ENCODE measurements at regions not wholly inside any gene's neighbourhood (a gene's known extent, or its start where the extent isn't known, plus 50 kb on each side); places are given as distances from the start of the nearest gene placed in this dataset.

GRCh38 chr15:77710637-77711036, 77.9 kb upstream of the LINGO1 start:
- Histone ChIP-seq H3K4me2 (ENCODE audit: low read depth, low read length) (no peak overlapping the region), H3K79me2 (ENCODE audit: low read length) (no peaks in the 10 kb centered on the region), H3K4me1 (ENCODE audit: low read length) (no peaks in the 10 kb centered on the region), H3K4me3 (ENCODE audit: low read length) (no peak overlapping the region), H3K36me3 (replicated peaks; ENCODE audit: insufficient read depth, low read length) (no peaks in the 10 kb centered on the region), H4K20me1 (ENCODE audit: insufficient read depth, low read length) (no peaks in the 10 kb centered on the region), H3K27ac (ENCODE audit: low read length) (no peak overlapping the region), H3K27me3 (replicated peaks; ENCODE audit: insufficient read depth, low read length) (peaks cover 65% of the 10 kb centered on the region), H3F3A (ENCODE audit: insufficient read depth, low read length) (no peaks in the 10 kb centered on the region), H3K9me3 (replicated peaks; ENCODE audit: insufficient read depth, low read length) (no peaks in the 10 kb centered on the region), H3K9ac (ENCODE audit: low read length) (no peak overlapping the region), H2AFZ (ENCODE audit: low read length) (no peak overlapping the region), H3K9me2 (replicated peaks; ENCODE audit: insufficient read depth, low read length) (no peaks in the 10 kb centered on the region)
- no peak for DNase-seq
- no peak for TF ChIP-seq CTCF (IDR thresholded peaks at IDR 0.05; ENCODE audit: low read length)

DNA sequence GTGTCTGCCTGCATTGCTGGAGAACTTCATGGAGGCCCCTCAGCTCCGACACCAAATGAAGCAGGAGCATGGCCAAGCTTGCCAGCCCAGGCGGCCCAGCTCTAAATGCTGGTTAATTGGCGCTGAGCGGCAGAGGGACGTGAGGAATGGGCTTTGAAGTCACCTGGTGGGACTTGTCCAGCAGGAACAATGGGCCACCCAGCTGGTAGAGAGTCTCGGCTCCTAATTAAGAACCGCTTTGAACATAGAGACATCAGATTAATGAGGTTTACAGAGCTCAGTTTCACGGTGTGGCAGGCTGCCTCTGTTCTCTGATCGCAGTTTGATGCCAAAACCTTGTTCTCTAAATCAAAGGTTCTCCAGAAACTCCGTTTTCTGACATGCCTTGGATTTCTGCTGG, 77.5 kb upstream of the LINGO1 start:
- no peak for DNase-seq
- H3K27me3 ChIP-seq (replicated peaks; ENCODE audit: insufficient read depth, low read length), result peaks cover 68% of the 10 kb centered on the region
- no peaks in the 10 kb centered on the region for H3K9me3 ChIP-seq (replicated peaks; ENCODE audit: insufficient read depth, low read length)
- no peak for TF ChIP-seq EZH2 (optimal IDR thresholded peaks at IDR 0.05; ENCODE audit: low read depth, low read length)
- no peak for TF ChIP-seq EZH2phosphoT487 (IDR thresholded peaks at IDR 0.05; ENCODE audit: low read length)
- no peak for TF ChIP-seq CTCF (IDR thresholded peaks at IDR 0.05; ENCODE audit: low read length)
- no peaks in the 10 kb centered on the region for H3F3A ChIP-seq (ENCODE audit: insufficient read depth, low read length)
- H3K4me1 ChIP-seq (ENCODE audit: low read length), result no peaks in the 10 kb centered on the region
- no peak overlapping the region for H3K27ac ChIP-seq (ENCODE audit: low read length)
- H2AFZ ChIP-seq (ENCODE audit: low read length), result no peak overlapping the region
- no peak overlapping the region for H3K4me3 ChIP-seq (ENCODE audit: low read length)
- no peak overlapping the region for H3K4me2 ChIP-seq (ENCODE audit: low read depth, low read length)
- no peaks in the 10 kb centered on the region for H3K36me3 ChIP-seq (replicated peaks; ENCODE audit: insufficient read depth, low read length)
- H3K9me2 ChIP-seq (replicated peaks; ENCODE audit: insufficient read depth, low read length), result no peaks in the 10 kb centered on the region
- H4K20me1 ChIP-seq (ENCODE audit: insufficient read depth, low read length), result no peaks in the 10 kb centered on the region
- no peaks in the 10 kb centered on the region for H3K79me2 ChIP-seq (ENCODE audit: low read length)
- no peak overlapping the region for H3K9ac ChIP-seq (ENCODE audit: low read length)

DNA sequence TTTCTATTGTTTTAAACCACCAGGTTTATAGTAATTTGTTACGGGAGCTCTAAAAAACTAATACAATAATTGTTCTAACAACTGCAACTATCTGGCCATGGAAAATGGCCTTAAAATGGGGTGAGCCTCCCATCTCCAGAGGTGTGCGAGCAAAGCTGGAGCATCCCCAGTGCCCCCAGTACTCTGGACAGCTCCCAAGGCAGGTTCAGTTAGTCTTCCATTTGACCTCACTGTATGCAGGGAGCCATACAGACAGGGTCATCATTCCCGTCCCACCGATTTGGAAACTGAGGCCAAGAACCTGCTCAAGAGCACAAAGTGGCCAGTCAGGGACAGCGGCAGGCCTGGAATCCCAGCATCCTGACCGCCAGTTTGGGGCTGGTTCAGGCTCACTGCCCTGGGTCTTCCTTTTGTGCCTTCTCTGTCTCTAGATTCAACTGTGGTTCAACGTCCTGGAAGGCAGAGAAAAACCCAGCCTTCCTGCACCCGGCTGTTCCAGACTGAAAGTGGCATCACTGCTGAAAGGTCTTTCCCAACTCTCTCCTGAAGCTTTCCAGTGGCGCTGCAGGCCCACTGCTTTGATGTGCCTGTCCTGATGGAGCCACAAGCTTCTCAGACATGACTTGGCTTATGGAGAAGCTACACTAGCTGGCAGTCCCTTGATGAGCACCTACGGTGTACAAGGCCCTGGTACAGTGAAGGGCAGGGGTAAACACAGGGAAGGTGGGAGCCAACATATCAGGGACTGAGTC, 76.6 kb upstream of the LINGO1 start:
- Histone ChIP-seq H3K27ac (ENCODE audit: low read length) (no peak overlapping the region), H4K20me1 (ENCODE audit: insufficient read depth, low read length) (no peaks in the 10 kb centered on the region), H3K27me3 (replicated peaks; ENCODE audit: insufficient read depth, low read length) (peaks cover 68% of the 10 kb centered on the region), H3K9me2 (replicated peaks; ENCODE audit: insufficient read depth, low read length) (no peaks in the 10 kb centered on the region), H2AFZ (ENCODE audit: low read length) (no peak overlapping the region), H3K79me2 (ENCODE audit: low read length) (no peaks in the 10 kb centered on the region), H3K9me3 (replicated peaks; ENCODE audit: insufficient read depth, low read length) (no peaks in the 10 kb centered on the region), H3K9ac (ENCODE audit: low read length) (no peak overlapping the region), H3K4me2 (ENCODE audit: low read depth, low read length) (no peak overlapping the region), H3K4me3 (ENCODE audit: low read length) (no peak overlapping the region), H3K36me3 (replicated peaks; ENCODE audit: insufficient read depth, low read length) (no peaks in the 10 kb centered on the region), H3K4me1 (ENCODE audit: low read length) (no peaks in the 10 kb centered on the region), H3F3A (ENCODE audit: insufficient read depth, low read length) (no peaks in the 10 kb centered on the region)
- TF ChIP-seq CTCF (IDR thresholded peaks at IDR 0.05; ENCODE audit: low read length) (no peak), EZH2 (optimal IDR thresholded peaks at IDR 0.05; ENCODE audit: low read depth, low read length) (no peak), EZH2phosphoT487 (IDR thresholded peaks at IDR 0.05; ENCODE audit: low read length) (no peak)
- peak; percentile 10 for DNase-seq

Measured in MM.1S (cell line).